Neural cell (in vitro differentiated cells): ENCODE measurements at regions not wholly inside any gene's neighbourhood (a gene's known extent, or its start where the extent isn't known, plus 50 kb on each side); places are given as distances from the start of the nearest gene placed in this dataset.

Source experiments
- CTCF ChIP-seq: fragments of 450-650 bp; IDR thresholded peaks from 2 replicates; pipeline ENCODE4 v1.5.1; 2014; ENCODE audit warnings: antibody characterized with exemption, mild to moderate bottlenecking, moderate library complexity; ENCODE audit not compliant: poor library complexity, severe bottlenecking
- RAD21 ChIP-seq: fragments of 450-650 bp; conservative IDR thresholded peaks from 2 replicates; pipeline ENCODE4 v1.6.1; 2014; ENCODE audit warnings: antibody characterized with exemption, mild to moderate bottlenecking, moderate library complexity

- TF ChIP-seq CTCF (no peak), RAD21 (no peak)
Measured at GRCh38 chr2:13104723-13105122, 388.0 kb downstream of the TRIB2 start.
